ENCODE measurements at regions not wholly inside any gene's neighbourhood (a gene's known extent, or its start where the extent isn't known, plus 50 kb on each side); places are given as distances from the start of the nearest gene placed in this dataset.

GRCh38 chr3:40642812-40643211, 118.1 kb downstream of the ZNF621 start:
- no peak for DNase-seq (ENCODE audit: low read depth in 2 of 2, low spot score in 1 of 2)

- DNase-seq (ENCODE audit: low read depth in 2 of 2, low spot score in 1 of 2): no peak
Observed at GRCh38 chr3:40645883-40646282, 121.1 kb downstream of the ZNF621 start.

- no peak for DNase-seq (ENCODE audit: low read depth in 2 of 2, low spot score in 1 of 2)
Observed at GRCh38 chr3:40649346-40649745, 124.6 kb downstream of the ZNF621 start.

GRCh38 chr3:40652072-40652471, 127.3 kb downstream of the ZNF621 start:
- no peak for DNase-seq (ENCODE audit: low read depth in 2 of 2, low spot score in 1 of 2)

GRCh38 chr3:40653001-40653400, 128.2 kb downstream of the ZNF621 start:
- no peak for DNase-seq (ENCODE audit: low read depth in 2 of 2, low spot score in 1 of 2)

GRCh38 chr3:40653878-40654277, 129.1 kb downstream of the ZNF621 start:
- DNase-seq (ENCODE audit: low read depth in 2 of 2, low spot score in 1 of 2): no peak

- no peak for DNase-seq (ENCODE audit: low read depth in 2 of 2, low spot score in 1 of 2)
Observed at GRCh38 chr3:40655551-40655950, 130.8 kb downstream of the ZNF621 start.

- no peak for DNase-seq (ENCODE audit: low read depth in 2 of 2, low spot score in 1 of 2)
Observed at GRCh38 chr3:40657623-40658022, 132.9 kb downstream of the ZNF621 start.

GRCh38 chr3:40658305-40658704, 133.5 kb downstream of the ZNF621 start:
- DNase-seq (ENCODE audit: low read depth in 2 of 2, low spot score in 1 of 2): no peak

GRCh38 chr3:40660554-40660953, 135.8 kb downstream of the ZNF621 start:
- DNase-seq (ENCODE audit: low read depth in 2 of 2, low spot score in 1 of 2): no peak

- DNase-seq (ENCODE audit: low read depth in 2 of 2, low spot score in 1 of 2): no peak
Observed at GRCh38 chr3:40661284-40661683, 136.5 kb downstream of the ZNF621 start.

GRCh38 chr3:40663280-40663679, 138.5 kb downstream of the ZNF621 start:
- no peak for DNase-seq (ENCODE audit: low read depth in 2 of 2, low spot score in 1 of 2)

GRCh38 chr3:40669176-40669575, 144.4 kb downstream of the ZNF621 start:
- no peak for DNase-seq (ENCODE audit: low read depth in 2 of 2, low spot score in 1 of 2)

- no peak for DNase-seq (ENCODE audit: low read depth in 2 of 2, low spot score in 1 of 2)
Observed at GRCh38 chr3:40672861-40673260, 148.1 kb downstream of the ZNF621 start.

GRCh38 chr3:40677321-40677720, 152.6 kb downstream of the ZNF621 start:
- DNase-seq (ENCODE audit: low read depth in 2 of 2, low spot score in 1 of 2): no peak

GRCh38 chr3:40677749-40678148, 153.0 kb downstream of the ZNF621 start:
- no peak for DNase-seq (ENCODE audit: low read depth in 2 of 2, low spot score in 1 of 2)

- no peak for DNase-seq (ENCODE audit: low read depth in 2 of 2, low spot score in 1 of 2)
Observed at GRCh38 chr3:40679290-40679689, 154.5 kb downstream of the ZNF621 start.

- no peak for DNase-seq (ENCODE audit: low read depth in 2 of 2, low spot score in 1 of 2)
Observed at GRCh38 chr3:40680685-40681657, 156.2 kb downstream of the ZNF621 start.

GRCh38 chr3:40681658-40682055, 156.9 kb downstream of the ZNF621 start:
- DNase-seq (ENCODE audit: low read depth in 2 of 2, low spot score in 1 of 2): no peak

- no peak for DNase-seq (ENCODE audit: low read depth in 2 of 2, low spot score in 1 of 2)
Observed at GRCh38 chr3:40689837-40690236, 165.1 kb downstream of the ZNF621 start.

GRCh38 chr3:40690749-40691451, 166.1 kb downstream of the ZNF621 start:
- DNase-seq (ENCODE audit: low read depth in 2 of 2, low spot score in 1 of 2): no peak

GRCh38 chr3:40691452-40691861, 166.7 kb downstream of the ZNF621 start:
- DNase-seq (ENCODE audit: low read depth in 2 of 2, low spot score in 1 of 2): no peak
